GM12891 (cell line): ENCODE measurements at regions not wholly inside any gene's neighbourhood (a gene's known extent, or its start where the extent isn't known, plus 50 kb on each side); places are given as distances from the start of the nearest gene placed in this dataset.

Experiments used
- POLR2A ChIP-seq: IDR thresholded peaks from 2 replicates; pipeline ENCODE4 v1.6.1; 2011; ENCODE audit warnings: low read depth, low read length, control low read depth
- POLR2AphosphoS5 ChIP-seq: IDR thresholded peaks from 2 replicates; pipeline ENCODE4 v1.6.1; 2011; ENCODE audit warnings: low read depth, low read length, control low read depth
- SPI1 ChIP-seq: IDR thresholded peaks from 2 replicates; pipeline ENCODE4 v1.6.1; 2011; ENCODE audit warnings: low read depth, low read length, control low read depth
- TAF1 ChIP-seq: IDR thresholded peaks from 2 replicates; pipeline ENCODE4 v1.6.1; 2011; ENCODE audit warnings: low read depth, low read length, control low read depth

GRCh38 chr9:23287390-23287789 is 538.6 kb downstream of the ELAVL2 start:
- TF ChIP-seq POLR2A: no peak
- no peak for TF ChIP-seq POLR2AphosphoS5
- no peak for TF ChIP-seq TAF1
- no peak for TF ChIP-seq SPI1
